Brain microvascular endothelial cell (primary cell): ENCODE measurements at regions not wholly inside any gene's neighbourhood (a gene's known extent, or its start where the extent isn't known, plus 50 kb on each side); places are given as distances from the start of the nearest gene placed in this dataset.

Experiments used
- DNase-seq: peaks from one replicate; pipeline ENCODE4 v3.0.0-alpha.2; 2020
- H3K27ac ChIP-seq: fragments of 250-450 bp; sonication (Bioruptor Pico); 2 replicates; pipeline ENCODE4 v1.5.1; 2020; ENCODE audit warnings: mild to moderate bottlenecking, moderate library complexity
- H3K27me3 ChIP-seq: fragments of 250-450 bp; sonication (Bioruptor Pico); replicated peaks from 2 replicates; pipeline ENCODE4 v1.5.1; 2020; ENCODE audit warnings: mild to moderate bottlenecking
- H3K36me3 ChIP-seq: fragments of 250-450 bp; sonication (Bioruptor Pico); replicated peaks from 2 replicates; pipeline ENCODE4 v1.5.1; 2020; ENCODE audit warnings: mild to moderate bottlenecking
- H3K4me3 ChIP-seq: 2 replicates; pipeline ENCODE4 v1.5.1; 2011; ENCODE audit warnings: low read depth, mild to moderate bottlenecking, control low read depth, low read length, moderate library complexity
- CTCF ChIP-seq: IDR thresholded peaks from 2 replicates; pipeline ENCODE4 v1.5.1; 2011; ENCODE audit warnings: low read depth, mild to moderate bottlenecking, moderate library complexity, low read length, control low read depth, inconsistent platforms; ENCODE audit errors: missing control alignments
- in situ Hi-C: cut with HindIII; loops from 2 replicates; pipeline ENCODE4 v1.10.0; 2017; ENCODE audit warnings: low sequenced_read_pairs, low pct_ligation_motif_present

GRCh38 chr1:182304627-182305026 lies 87.0 kb downstream of the GLUL start:
- no peak for DNase-seq
- TF ChIP-seq CTCF = no peak
- H3K4me3 ChIP-seq = no peak overlapping the region
- H3K27me3 ChIP-seq = no peaks in the 10 kb centered on the region
- no peaks in the 10 kb centered on the region for H3K36me3 ChIP-seq
- in situ Hi-C loops = no loop called here
- H3K27ac ChIP-seq = no peak overlapping the region

DNA sequence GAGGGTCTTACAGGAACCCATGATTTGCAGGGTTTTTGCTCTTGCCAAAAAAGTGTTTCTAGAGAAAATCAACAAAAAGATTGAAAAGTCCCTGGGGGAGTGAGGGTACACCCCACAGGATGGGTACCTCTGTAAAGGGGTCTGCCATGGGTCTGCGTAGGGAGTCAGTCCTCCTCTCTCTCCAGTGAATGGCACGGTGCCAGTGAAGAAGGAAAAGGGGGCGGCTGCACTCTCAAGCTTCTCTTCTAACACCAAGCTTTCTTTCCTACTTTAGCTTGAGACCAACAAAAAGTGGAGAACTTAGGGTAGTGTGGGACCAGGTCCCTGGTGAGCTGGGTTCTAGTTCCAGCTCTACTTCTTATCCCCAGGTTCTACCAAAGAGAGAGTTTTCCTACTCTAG lies 87.4 kb downstream of the GLUL start:
- Histone ChIP-seq H3K27me3 (no peaks in the 10 kb centered on the region), H3K27ac (no peak overlapping the region)
- in situ Hi-C loops = no loop called here

DNA sequence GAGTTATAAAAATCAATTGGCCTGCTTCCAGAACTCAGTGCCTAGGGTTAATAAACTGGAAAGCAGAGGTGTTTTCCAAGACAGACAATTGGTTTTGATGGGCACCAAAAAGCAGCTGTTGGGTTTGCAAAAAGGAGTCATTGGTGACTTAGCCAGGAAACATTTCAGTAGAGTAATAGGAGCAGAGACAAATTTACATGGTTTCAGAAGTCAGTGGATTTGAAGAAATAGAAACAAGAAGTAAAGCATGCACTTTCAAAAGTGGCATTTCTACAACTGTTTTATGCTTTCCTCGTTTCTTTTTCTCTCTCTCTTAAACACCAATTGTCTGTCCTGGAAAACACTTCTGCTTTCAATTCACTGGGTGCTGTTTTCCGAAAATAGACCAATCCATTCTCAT lies 87.8 kb downstream of the GLUL start:
- no peak overlapping the region for H3K4me3 ChIP-seq
- H3K36me3 ChIP-seq = no peaks in the 10 kb centered on the region
- TF ChIP-seq CTCF = no peak
- no peaks in the 10 kb centered on the region for H3K27me3 ChIP-seq
- in situ Hi-C loops = no loop called here
- no peak overlapping the region for H3K27ac ChIP-seq
- no peak for DNase-seq

More for the DNA sequence above, 87.4 kb downstream of the GLUL start:
- no peak for TF ChIP-seq CTCF
- H3K36me3 ChIP-seq = no peaks in the 10 kb centered on the region
- H3K4me3 ChIP-seq = no peak overlapping the region
- no peak for DNase-seq

DNA sequence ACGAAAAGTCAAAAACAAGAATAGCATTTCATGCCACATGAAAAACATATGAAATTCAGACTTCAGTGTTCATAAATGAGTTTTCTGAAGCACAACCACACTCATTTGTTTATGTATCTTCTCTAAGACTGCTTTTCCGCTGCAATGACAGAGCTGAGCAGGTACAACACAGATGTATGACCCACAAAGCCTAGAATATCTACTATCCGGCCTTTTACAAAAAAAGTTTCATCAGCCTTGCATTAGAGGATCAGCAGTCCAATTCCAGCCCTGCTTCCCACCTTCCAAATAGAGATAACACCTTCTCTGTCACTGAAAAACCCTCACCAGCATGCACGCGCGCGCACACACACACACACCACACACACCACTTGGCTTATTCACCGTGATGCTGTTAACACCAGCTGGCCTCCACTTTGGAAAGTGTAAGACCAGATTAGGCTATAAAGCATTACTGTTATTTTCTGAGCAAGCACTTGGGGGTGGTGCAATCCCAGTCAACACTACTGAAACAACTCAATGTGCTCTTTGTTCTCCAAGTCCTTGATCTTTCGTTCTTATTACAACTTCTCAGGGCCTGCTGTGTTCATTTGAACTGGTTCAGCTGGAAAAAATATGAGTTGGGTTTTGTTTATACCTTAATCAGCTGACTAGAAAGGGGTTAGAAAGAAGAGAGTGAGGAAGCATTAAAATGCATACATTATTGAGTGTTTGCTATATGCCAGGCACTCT lies 90.0 kb downstream of the GLUL start:
- no peak for TF ChIP-seq CTCF
- no peak for DNase-seq
- in situ Hi-C loops = no loop called here
- H3K36me3 ChIP-seq = no peaks in the 10 kb centered on the region
- H3K4me3 ChIP-seq = no peak overlapping the region
- no peak overlapping the region for H3K27ac ChIP-seq
- H3K27me3 ChIP-seq = no peaks in the 10 kb centered on the region

GRCh38 chr1:182301026-182301436 lies 90.6 kb downstream of the GLUL start:
- TF ChIP-seq CTCF = no peak
- in situ Hi-C loops = no loop called here
- H3K27me3 ChIP-seq = no peaks in the 10 kb centered on the region
- no peaks in the 10 kb centered on the region for H3K36me3 ChIP-seq
- H3K27ac ChIP-seq = no peak overlapping the region
- no peak overlapping the region for H3K4me3 ChIP-seq
- no peak for DNase-seq
